Neutrophil (primary cell): ENCODE measurements at regions not wholly inside any gene's neighbourhood (a gene's known extent, or its start where the extent isn't known, plus 50 kb on each side); places are given as distances from the start of the nearest gene placed in this dataset.
"Not testable (repeated sequence)": the region's sequence is repeated elsewhere in the genome, so short reads cannot be mapped to it uniquely, and the experiment has no call there.

ENCODE experiments used
- H3K27ac ChIP-seq: fragments of 200-600 bp; sonication (generic); 2 replicates; pipeline ENCODE4 v1.5.1; 2016; ENCODE audit warnings: mild to moderate bottlenecking, moderate library complexity
- H3K27me3 ChIP-seq: fragments of 200-600 bp; sonication (generic); 2 replicates; pipeline ENCODE4 v1.6.0; 2016; ENCODE audit warnings: mild to moderate bottlenecking
- H3K36me3 ChIP-seq: fragments of 200-600 bp; sonication (generic); 2 replicates; pipeline ENCODE4 v1.5.1; 2017
- H3K4me1 ChIP-seq, 2 experiments: fragments of 200-600 bp in 1 of 2; sonication (generic) in 1 of 2; 1 replicate in 1 of 2; 2 replicates in 1 of 2; pipeline versions ENCODE4 v1.5.1 to v1.6.1; 2013 to 2016; ENCODE audit warnings: low read depth in 1 of 2, low read length in 1 of 2, mild to moderate bottlenecking in 1 of 2, moderate library complexity in 1 of 2; ENCODE audit not compliant: control insufficient read depth in 1 of 2, insufficient read depth in 1 of 2
- H3K4me3 ChIP-seq, 2 experiments: fragments of 200-600 bp in 1 of 2; sonication (generic) in 1 of 2; 1 replicate in 1 of 2; 2 replicates in 1 of 2; pipeline ENCODE4 v1.5.1; 2013 to 2016; ENCODE audit warnings: low read depth in 1 of 2, low read length in 1 of 2, mild to moderate bottlenecking in 1 of 2, moderate library complexity in 1 of 2
- H3K9me3 ChIP-seq: fragments of 200-600 bp; sonication (generic); 2 replicates; pipeline ENCODE4 v1.5.1; 2016
- CTCF ChIP-seq: fragments of 200-600 bp; sonication (generic); IDR thresholded peaks from 2 replicates; pipeline ENCODE4 v1.5.1; 2016; ENCODE audit warnings: antibody characterized with exemption

DNA sequence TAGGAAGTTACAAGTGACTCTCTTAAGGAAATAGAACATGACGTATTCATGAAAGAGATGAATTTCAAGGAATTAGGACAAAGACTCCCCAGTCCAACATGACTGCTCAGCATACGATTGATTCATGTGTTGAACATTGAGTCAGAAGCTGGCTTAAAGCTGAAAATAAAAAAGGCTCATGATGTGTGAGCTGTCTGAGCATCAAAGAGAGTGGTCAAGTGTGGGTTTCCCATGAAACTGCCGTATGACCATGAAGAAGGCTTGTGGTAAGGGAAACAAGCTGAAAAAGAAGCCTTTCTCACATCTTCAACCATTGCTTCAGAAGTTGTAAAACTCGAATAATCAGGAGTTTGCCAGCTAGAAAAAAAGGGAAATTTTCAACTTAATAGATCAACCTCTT is 201.9 kb upstream of the APCDD1 start:
- no peak overlapping the region for H3K27ac ChIP-seq
- no peak for TF ChIP-seq CTCF
- H3K27me3 ChIP-seq, result peaks cover 2% of the 10 kb centered on the region
- no peaks in the 10 kb centered on the region for H3K9me3 ChIP-seq
- H3K4me3 ChIP-seq, result no peak overlapping the region
- no peaks in the 10 kb centered on the region for H3K4me1 ChIP-seq
- H3K36me3 ChIP-seq, result no peaks in the 10 kb centered on the region

DNA sequence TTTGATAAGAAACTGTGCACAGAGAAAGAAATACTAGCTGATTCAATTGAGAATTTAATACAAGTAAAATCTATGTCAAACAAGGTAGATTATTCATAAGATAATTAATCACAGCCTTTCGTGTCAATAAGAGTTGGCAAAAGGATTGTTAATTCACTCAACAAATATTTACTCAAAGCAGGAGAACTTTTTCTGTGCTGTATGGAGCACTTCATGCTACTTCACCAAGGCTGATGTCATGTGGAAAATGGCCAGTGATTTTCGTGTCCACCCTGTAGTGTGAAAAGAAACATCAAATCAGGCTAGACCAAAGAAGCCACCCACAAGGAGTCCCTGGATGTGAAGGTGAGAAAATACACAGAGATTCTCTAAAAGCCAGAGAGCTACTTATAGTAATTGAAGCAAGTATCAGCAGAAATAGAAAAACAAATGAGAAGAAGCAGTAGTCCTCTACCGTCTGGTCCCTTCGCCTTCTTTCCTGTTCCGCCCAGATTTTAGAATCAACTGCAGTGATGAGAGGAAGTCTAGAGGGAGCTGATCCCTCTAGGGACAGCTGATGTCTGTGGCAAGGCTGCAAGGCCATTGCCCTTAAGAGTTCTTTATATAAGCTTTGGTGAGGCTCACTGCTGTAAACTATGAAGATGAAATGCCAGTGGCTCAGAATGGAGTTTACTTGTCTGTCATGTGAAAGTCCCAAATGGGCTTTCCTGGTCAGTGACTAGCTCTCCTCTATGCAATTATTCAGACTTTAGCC is 201.3 kb upstream of the APCDD1 start:
- no peaks in the 10 kb centered on the region for H3K27me3 ChIP-seq
- no peak for TF ChIP-seq CTCF
- H3K4me3 ChIP-seq, result no peak overlapping the region
- no peaks in the 10 kb centered on the region for H3K36me3 ChIP-seq
- no peaks in the 10 kb centered on the region for H3K4me1 ChIP-seq
- no peak overlapping the region for H3K27ac ChIP-seq
- no peaks in the 10 kb centered on the region for H3K9me3 ChIP-seq

GRCh38 chr18:10256276-10256675 is 198.2 kb upstream of the APCDD1 start:
- not testable (repeated sequence) for H3K4me1 ChIP-seq, H3K27me3 ChIP-seq, H3K4me3 ChIP-seq, H3K36me3 ChIP-seq, H3K9me3 ChIP-seq, H3K27ac ChIP-seq

GRCh38 chr18:10258836-10259474 is 195.5 kb upstream of the APCDD1 start:
- peaks cover 9 to 10% of the 10 kb centered on the region in 2 experiments for H3K4me1 ChIP-seq
- no peak overlapping the region for H3K4me3 ChIP-seq
- H3K27me3 ChIP-seq, result no peaks in the 10 kb centered on the region
- no peak overlapping the region for H3K27ac ChIP-seq
- H3K36me3 ChIP-seq, result no peaks in the 10 kb centered on the region
- H3K9me3 ChIP-seq, result no peaks in the 10 kb centered on the region
- TF ChIP-seq CTCF, result no peak

DNA sequence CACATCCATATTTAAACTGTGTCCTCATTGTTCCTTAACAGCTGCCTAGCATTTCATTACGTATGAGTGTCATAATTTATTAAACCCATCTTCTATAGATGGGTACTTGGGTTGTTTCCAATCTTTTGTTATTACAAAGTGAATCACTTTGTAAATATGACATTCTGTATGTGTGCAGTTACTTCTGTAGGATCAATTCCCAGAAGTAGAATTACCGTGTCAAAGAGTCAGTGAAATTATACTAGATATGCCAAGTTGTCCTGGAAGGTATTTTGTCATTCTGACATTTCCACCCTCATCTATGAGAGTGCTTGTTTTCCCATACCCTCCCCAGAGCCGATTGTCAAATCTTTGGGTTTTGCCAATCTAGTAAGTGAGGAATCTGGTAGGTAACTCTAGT is 194.5 kb upstream of the APCDD1 start:
- Histone ChIP-seq H3K27me3 (no peaks in the 10 kb centered on the region), H3K27ac (no peak overlapping the region), H3K4me3 (no peak overlapping the region), H3K9me3 (no peaks in the 10 kb centered on the region), H3K36me3 (no peaks in the 10 kb centered on the region), H3K4me1 (peaks cover 9 to 10% of the 10 kb centered on the region in 2 experiments)
- TF ChIP-seq CTCF, result no peak
